Stimulated activated CD8-positive, alpha-beta memory T cell treated with anti-CD3 and anti-CD28 coated beads, Interleukin-12 subunit alpha, Interleukin-12 subunit beta, amount 100 ng/mL, for 24 hours (primary cell): ENCODE measurements at regions not wholly inside any gene's neighbourhood (a gene's known extent, or its start where the extent isn't known, plus 50 kb on each side); places are given as distances from the start of the nearest gene placed in this dataset.
A peak's percentile ranks its signal among the peaks of the same experiment; 100 is the strongest.
"Not testable (repeated sequence)": the region's sequence is repeated elsewhere in the genome, so short reads cannot be mapped to it uniquely, and the experiment has no call there.

Source experiments
- DNase-seq: peaks from one replicate; pipeline ENCODE4 v3.0.0-alpha.2; 2020; ENCODE audit errors: extremely low read depth

DNA sequence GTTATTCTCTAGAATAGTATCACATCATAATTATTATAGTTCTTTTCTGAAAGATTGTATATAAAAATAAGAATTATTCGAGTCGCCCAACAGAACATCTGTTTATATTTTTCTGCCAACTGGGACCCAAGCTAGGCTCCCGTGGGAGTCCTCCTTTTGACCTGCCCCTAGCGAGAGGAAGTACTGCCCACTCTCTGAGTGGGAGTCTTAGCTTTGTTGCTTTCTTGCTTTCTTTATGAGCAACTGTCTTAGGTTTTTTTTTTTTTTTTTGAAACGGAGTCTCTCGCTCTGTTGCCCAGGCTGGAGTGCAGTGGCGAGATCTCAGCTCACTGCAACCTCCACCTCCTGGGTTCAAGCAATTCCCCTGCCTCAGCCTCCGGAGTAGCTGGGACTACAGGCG lies 202.0 kb upstream of the ZNF184 start:
- DNase-seq, result no peak

DNA sequence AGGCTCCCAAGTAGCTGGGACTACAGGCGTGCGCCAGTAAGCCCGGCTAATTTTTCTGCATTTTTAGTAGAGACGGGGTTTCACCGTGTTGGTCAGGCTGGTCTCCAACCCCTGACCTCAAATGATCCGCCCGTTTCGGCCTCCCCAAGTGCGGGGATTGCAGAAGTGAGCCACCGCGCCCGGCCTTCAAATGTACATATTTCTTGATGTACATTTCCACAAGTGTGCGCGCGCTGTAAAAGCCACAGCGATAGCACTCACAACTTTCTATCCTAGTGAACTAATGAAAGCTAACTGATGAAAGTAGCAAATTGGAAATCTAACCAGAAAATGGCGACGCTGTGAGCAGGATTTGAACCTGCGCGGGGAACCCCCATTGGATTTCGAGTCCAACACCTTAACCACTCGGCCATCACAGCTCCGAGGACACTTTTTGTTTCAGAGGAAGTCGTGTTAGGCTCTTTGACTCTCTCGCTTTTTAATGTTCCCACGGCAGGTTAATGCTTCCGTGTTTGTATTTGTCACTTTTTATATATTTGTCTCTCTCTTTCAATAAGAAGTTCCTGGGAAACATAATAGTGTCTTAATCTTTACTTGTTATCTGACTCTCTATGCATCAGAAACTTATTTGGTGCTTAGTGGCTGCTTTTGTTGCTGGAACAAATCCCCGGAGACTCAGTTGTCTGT lies 199.4 kb upstream of the ZNF184 start:
- no peak for DNase-seq

DNA sequence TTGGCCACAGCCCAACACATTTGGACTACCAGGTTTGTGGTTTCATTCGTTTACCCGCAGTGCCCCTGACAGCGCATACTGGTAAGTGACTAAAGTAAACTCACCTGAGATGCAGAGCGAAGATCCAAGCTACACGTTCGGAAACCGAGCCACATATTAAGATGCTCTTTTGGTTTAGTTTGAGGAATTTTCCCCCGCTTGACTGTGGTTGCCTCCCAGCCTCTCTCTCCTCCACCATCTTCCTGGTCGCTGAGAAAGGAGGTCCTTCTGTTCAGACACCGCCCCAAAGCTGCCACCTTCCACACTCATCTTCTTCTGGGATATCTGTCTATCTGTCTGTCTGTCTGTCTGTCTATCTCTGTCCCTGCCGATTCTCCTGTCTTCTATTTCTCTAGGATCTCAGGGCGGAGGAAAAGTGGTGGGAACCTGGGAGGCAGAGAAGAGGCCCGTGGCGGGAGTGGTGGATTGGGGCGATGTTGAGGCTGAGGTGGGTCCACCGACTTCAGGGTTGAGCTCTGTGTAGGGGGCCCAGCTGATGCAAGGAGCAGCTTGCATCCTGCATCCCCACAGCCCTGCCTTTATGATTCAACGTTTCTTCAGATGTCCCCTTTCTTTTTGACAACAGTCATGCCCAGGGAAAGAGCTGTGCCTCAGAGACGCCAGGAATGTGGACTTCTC lies 196.9 kb upstream of the ZNF184 start:
- no peak for DNase-seq

DNA sequence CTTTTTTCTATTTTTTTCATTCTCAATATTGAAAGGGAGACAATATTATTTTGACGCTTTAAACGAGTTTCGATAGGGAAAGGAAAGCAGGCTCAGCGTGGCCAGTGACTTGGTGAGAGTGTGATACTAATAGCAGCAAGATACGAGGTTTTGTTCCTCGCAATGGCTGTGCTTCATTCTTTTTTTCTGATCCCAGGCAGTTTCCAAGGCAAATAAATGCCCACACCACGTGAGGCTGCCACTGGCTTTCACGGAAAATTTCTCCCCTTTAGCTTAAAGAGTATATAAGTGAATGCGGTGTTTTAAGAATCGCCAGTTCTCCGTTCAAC lies 196.4 kb upstream of the ZNF184 start:
- no peak for DNase-seq

DNA sequence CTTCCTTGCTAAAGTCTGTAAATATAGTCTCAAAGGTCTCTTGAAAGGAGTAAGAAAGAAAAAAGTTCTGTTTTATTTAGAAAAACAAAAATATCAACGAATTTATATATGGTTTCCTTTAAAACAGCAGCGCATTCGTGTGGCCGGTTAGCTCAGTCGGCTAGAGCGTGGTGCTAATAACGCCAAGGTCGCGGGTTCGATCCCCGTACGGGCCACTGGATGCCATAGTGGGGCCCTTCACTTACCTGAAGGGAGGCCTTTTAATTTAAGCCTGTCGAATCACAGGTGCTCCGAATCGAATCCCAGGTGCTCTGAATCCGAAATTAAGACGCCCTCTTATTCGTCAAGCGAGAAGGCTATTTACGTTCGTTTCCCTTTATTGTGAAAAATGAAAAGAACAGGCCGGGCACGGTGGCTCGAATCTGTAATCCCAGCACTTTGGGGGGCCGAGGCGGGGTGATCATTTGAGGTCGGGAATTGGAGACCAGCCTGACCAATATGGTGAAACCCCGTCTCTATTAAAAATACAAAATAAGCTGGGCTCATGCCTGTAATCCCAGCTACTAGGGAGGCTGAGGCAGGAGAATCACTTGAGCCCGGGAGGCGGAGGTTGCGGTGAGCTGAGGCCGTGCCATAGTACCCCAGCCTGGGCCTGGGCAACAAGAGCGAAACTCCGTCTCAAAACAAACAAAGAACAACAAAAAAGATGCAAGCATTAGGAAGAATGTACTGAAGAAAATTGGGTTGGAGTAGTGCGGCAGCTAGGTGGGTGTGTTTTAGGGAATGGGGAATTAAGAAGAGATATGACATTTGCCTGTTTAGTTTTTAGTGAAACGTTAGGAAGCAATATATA lies 195.8 kb upstream of the ZNF184 start:
- DNase-seq, result no peak

DNA sequence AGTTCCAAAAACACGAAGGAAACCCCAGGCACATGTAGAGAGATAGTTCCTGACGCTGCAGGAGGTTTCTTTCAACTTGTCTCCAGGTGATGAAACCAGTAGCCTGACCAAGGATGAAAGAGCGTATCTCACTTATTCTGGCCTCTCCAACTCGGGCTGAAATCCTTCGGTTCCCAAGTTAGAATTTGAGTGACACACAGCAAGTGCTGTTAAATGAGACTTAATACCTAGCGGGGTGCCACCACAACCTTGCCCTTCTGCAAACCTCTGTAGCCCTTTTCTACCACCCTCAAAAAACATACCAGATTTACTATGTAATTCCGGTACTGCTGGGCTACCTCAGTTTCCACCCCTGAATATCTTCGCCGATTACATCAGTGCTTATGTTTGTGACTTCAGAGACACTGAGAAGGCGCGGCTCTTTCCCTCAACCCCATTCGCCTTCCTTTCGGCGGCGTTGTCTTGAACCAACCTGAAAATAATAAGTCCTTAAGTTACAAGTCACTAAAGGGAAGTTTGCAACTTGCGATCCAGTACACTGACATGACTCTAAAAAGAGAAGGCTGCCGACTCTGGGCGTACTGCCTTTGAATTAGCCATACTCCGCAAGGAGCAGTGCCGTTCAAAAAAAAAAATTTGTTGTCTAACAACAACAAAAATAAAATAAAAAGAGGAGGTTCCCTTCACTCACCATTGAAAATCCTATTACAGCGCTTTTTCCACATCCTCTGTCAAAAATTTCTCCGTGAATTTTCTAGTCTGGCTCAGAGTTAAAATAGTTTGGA lies 194.9 kb upstream of the ZNF184 start:
- no peak for DNase-seq

DNA sequence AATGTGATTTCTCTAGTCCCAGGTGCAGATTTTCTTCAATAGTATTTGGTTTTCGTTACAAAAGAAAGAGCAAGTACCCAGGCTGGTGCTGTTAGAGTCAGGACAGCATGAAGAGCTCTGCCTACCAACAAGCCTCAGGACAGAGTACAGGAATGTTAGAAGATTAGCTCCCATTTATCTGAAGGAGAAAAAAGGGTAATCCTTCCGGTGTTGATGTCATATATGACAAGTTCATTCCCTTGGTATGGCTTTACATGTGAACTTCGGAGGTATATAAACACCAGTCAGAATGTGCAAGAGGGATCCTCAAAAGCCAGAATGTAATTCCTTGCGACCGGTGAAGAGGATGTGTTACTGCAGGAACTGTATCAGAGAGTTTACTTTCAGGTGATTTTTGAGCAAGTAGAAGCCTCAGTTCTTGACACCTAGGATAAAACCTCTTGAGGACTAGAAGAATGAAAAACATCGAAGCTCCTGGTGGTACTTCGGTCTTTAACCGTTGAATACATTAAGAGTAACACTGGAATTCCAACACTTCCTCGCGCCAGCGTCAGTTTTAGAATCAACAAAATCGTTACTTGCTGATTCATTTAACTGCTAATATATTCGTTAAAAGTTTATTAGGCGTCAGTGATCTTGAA lies 194.2 kb upstream of the ZNF184 start:
- DNase-seq, result no peak

DNA sequence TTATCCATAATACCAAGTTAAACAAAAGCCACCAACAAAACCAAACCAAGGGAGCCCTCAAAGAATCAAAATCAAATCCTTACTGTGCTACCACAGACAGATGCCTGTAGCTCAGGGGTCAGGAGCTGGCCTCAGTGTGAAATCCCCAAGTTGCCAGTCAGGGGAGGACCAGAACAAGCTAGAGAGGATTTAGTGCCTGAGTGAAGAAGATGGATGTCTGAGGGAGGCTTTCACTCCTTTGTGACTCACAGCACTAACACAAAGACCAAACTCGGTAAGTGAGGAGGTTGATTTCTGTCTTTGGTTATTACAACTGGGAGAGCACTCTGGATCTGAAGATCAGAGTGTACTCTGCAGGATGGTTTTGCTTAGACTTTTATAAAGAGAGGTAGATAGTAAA lies 189.9 kb upstream of the ZNF184 start:
- DNase-seq, result no peak

DNA sequence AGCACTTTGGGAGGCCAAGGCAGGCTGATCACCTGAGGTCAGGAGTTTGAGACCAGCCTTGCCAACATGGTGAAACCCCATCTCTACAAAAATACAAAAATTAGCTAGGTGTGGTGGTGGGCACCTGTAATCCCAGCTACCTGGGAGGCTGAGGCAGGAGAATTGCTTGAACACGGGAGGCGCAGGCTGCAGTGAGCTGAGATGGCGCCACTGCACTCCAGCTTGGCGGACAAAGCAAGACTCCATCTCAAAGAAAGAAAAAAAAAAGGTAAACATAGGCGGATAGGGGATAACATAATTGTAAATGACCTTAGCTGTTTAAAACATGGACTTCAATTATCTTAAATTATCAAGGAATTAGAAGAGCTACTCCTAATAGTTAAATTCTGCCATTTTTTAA lies 189.3 kb upstream of the ZNF184 start:
- not testable (repeated sequence) for DNase-seq

DNA sequence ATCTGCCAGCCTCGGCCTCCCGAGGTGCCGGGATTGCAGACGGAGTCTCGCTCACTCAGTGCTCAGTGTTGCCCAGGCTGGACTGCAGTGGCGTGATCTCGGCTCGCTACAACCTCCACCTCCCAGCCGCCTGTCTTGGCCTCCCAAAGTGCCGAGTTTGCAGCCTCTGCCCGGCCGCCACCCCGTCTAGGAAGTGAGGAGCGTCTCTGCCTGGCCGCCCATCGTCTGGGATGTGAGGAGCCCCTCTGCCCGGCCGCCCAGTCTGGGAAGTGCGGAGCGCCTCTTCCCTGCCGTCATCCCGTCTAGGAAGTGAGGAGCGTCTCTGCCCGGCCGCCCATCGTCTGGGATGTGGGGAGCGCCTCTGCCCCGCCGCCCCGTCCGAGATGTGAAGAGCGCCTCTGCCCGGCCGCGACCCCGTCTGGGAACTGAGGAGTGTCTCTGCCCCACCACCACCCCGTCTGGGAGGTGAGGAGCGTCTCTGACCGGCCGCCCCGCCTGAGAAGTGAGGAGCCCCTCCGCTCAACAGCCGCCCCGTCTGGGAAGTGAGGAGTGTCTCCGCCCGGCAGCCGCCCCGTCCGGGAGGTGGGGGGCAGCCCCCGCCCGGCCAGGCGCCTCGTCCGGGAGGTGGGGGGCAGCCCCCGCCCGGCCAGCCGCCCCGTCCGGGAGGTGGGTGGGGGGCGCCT lies 180.4 kb upstream of the ZNF184 start:
- DNase-seq, result not testable (repeated sequence)

DNA sequence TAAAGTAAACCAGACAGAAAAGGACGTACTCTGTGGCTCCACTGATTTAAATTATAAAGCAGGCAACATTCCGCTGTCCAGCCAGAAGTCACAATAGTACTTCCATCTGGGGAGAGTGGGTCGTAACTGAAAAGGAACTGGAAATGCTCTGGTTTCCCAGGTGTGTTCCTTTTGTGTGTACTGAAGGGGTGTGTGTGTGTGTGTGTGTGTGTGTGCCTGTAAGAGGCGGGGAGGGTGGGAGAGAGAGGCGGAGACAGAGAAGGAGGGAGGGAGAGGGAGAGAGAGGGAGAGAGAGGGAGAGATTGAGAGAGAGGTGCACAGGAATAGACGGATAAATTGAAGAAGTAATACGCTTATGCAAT lies 178.4 kb upstream of the ZNF184 start:
- DNase-seq, result no peak

DNA sequence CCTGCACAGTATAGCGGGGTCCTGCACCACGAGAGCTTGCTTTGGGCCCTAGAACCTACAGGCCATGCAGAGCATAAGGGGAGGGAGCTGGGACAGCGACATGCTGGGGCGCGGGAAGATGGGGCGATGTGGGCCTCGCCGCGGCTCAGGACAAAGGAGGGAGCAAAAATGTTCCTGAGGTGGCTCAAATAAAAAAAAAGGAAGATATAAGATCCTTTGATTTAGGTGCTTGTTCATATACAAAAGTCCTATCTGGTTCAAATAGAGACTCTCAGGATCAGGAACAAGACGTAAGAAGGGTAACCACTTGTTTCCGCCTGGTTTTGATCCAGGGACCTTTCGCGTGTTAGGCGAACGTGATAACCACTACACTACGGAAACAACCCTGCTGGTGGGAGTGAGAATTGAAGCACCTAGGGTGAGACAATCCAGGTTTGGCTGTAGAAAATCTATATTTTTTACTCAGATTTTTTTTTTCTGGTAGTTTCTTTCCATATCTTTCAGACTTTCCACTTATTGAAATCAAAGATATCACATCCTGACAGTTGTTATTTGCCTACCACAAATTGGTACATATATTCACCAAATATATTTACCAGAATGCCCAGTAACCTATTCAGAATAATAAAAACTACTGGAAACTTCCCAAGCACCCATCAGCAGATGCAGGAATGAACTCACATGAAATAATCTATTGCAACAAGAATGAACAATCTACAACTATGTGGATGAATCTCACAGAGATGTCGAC lies 177.9 kb upstream of the ZNF184 start:
- no peak for DNase-seq

DNA sequence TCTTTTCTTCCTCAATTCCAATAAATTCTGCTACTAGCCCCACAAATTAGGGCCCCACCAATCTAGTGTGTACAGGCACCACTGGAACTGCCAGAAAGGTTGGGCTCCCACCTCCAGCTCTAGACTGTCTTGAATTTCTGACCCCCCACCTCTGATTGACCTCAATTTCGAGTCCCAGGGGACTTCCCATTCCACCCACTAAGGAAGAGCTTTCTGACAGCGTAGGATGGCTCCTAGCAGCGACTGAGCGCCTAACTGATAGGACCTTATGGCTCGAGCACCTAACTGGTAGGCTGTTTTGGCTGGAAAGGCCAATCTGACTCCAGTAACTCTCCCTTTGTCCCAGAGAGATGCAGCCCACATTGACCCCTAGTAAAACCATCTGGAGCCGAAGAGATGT lies 171.6 kb upstream of the ZNF184 start:
- DNase-seq, result no peak

DNA sequence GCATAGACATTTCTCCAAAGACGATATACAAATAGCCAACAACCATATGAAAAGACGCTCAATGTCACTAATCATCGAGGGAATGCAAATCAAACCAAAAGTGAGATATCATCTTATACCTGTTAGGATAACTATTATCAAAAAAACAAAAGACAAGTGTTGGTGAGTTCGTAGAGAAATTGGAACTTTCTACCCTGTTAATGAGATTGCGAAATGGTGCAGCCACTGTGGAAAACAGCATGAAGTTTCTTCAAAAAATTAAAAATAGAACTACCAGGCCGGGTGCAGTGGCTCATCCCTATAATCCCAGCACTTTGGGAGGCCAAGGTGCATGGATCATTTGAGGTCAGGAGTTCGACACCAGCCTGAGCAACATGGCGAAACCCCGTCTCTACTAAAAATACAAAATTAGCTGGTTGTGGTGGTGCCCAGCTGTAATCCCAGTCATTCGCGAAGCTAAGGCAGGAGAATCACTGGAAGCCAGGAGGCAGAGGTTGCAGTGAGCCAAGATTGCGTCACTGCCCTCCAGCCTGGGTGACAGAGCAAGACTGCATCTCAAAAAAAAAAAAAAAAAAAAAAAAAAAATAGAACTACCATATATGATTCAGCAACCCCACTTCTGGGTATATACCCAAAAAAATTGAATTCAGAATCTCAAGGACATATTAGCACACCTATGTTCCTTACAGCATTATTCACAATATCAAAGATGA lies 170.0 kb upstream of the ZNF184 start:
- DNase-seq, result no peak

DNA sequence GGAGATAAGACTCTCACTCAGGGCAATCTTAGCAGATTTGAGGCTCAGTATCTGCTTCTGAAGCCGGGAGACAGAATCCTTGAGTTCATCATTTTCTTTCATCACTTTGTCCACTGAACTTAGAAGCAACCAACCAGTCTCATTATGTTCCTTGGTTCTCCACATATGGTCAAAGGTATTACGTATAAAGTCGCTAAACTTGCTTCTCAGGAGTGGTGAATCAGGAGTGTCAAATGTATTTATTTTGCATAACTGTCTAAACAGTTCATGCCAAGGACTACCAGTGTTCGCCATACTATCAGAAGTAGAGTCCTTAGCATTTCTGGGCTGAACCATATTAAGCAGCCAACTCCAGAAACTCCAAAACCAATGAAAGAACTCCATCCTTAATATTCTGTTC lies 163.0 kb upstream of the ZNF184 start:
- DNase-seq, result not testable (repeated sequence)

DNA sequence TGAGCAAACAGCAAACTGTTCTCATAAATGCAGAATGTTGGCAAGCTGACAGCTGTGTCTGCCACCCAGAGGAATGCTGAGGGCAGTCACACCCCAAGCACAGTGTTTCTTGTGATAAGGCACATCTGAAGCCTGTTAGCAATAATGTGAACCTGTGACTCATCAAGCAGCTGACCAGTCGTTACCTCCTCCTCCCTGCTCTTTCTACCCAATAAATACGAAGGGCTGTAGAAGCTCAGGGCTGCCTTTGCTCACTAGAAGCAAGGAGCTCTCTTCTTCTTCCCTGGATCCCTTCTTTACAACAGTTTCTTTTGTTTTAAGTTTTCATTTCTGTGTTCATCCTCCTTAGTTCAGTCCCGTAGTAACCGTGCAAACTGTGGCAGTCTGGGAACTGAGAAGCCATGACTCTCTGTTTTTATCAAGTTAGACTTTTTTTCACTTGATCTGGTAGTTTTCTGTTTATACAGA lies 160.3 kb upstream of the ZNF184 start:
- not testable (repeated sequence) for DNase-seq

DNA sequence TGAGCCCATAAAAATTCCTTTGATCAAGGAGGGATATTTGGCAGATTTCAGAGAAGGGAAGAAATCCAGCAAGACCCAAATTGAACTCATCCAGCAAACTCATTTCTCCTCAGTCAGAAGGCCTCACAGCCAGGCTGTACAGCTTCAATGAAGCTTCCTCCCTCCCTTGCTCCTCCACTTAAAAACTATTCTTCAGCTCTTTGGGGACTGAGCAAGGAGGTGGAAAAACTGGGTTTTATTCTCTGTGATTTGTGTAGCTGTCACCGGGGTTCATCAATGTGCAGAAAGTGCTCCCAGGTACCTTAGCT lies 158.7 kb upstream of the ZNF184 start:
- no peak for DNase-seq

DNA sequence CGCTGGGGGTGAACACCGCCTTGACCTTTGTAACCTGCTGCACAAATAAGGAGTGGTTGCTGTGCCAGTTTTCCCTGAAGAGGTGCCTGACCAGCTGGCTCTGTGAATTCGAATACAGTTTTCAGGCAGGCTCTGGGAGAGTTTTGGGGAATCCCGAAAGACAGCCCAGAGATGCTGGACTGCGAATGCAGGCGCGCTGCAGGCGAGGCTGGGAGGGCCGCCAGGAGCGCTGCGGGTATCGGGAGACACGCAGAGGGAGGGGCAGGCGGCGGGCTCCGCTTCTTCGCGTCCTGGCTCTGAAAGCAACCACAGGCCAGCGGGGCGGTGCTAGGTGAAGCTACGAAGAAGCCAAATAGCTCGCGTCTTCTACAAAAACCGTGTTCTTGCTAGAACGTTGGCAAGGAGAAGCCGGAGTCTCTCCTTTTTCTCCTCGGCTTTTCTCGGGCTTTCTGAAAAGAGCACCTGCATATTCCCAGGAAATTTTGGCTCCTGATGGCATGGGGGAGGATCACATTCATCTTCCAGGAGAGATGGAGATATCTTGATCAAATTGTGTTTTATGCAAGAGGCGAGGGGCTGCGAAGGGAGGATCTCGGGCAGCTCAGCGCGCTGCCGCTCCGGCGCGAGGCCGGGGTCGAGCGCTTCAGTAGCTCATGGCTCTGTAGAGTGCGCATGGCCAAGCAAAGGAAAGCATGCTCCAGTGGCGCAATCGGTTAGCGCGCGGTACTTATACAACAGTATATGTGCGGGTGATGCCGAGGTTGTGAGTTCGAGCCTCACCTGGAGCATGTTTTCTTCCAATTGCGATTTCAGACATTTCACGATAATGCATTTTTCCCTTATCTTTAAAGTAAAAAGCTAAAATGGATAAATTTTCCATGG lies 158.1 kb upstream of the ZNF184 start:
- DNase-seq, result peak; percentile 22
